B cell (primary cell): ENCODE measurements at regions not wholly inside any gene's neighbourhood (a gene's known extent, or its start where the extent isn't known, plus 50 kb on each side); places are given as distances from the start of the nearest gene placed in this dataset.

Source experiments
- CTCF ChIP-seq: fragments of 200-600 bp; IDR thresholded peaks from one replicate; pipeline ENCODE4 v1.8.0; 2022; ENCODE audit warnings: antibody characterized with exemption, mild to moderate bottlenecking
- EZH2 ChIP-seq: IDR thresholded peaks from 2 replicates; pipeline ENCODE4 v1.6.1; 2012; ENCODE audit warnings: borderline replicate concordance, low read depth, mild to moderate bottlenecking, moderate library complexity, low read length; ENCODE audit not compliant: insufficient read depth, poor library complexity, severe bottlenecking

DNA sequence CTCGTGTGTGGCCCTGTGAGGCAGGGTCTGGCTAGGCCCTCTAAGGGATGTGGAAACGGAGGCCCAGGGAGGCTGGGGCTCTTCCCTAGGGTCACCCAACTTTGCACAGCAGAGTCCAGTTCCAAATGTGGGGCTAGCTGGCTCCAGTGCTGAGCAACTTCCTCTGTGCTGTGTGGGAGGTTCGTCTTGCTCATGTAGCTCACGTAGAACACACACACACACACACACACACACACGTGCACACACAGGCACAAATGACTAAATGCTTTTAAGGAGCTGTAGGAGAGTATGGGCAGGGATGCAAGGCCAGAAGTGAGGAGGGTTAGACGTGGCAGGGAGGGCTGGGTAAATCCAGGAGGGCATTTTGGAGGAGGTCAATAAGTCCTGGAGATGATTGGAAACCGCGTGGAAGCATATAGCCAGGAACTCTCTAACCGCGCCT lies 213.8 kb downstream of the RPLP1 start:
- TF ChIP-seq EZH2: no peak
- TF ChIP-seq CTCF: no peak
